CD4-positive, alpha-beta T cell (primary cell): ENCODE measurements at regions not wholly inside any gene's neighbourhood (a gene's known extent, or its start where the extent isn't known, plus 50 kb on each side); places are given as distances from the start of the nearest gene placed in this dataset.

Source experiments
- ATAC-seq: fragments of 200-7000 bp; cut with Tn5 transposase; one replicate; pipeline ENCODE4 v1.10.0; 2022; ENCODE audit warnings: mild to moderate bottlenecking; ENCODE audit not compliant: poor library complexity
- CTCF ChIA-PET: fragments of 350-600 bp; sonication (Branson Sonifier 250); formaldehyde crosslinking; loops from one replicate; lab custom pipeline; 2021; ENCODE audit warnings: antibody characterized with exemption, inconsistent platforms; lab: Charles Lee
- POLR2A ChIA-PET: fragments of 350-600 bp; sonication (Branson Sonifier 250); formaldehyde crosslinking; loops from one replicate; lab custom pipeline; 2021; ENCODE audit warnings: antibody characterized with exemption, inconsistent platforms; lab: Charles Lee
- DNase-seq, 14 experiments: peaks; one replicate each; pipeline ENCODE4 v3.0.0-alpha.2; 2013 to 2020; ENCODE audit warnings: mixed read lengths in 2 of 14
- H3K27ac ChIP-seq, 2 donors: one replicate each; pipeline versions ENCODE4 v1.5.1 to v1.7.0; 2013; ENCODE audit warnings: low read length in 2 of 2, low read depth in 1 of 2, mild to moderate bottlenecking in 1 of 2
- H3K27me3 ChIP-seq, 2 experiments: 1 replicate in 1 of 2; 2 replicates in 1 of 2; pipeline versions ENCODE4 v1.6.1 to v1.7.0; 2013; ENCODE audit warnings: low read length in 2 of 2, control low read depth in 1 of 2, mild to moderate bottlenecking in 1 of 2, moderate library complexity in 1 of 2; ENCODE audit not compliant: insufficient read depth in 2 of 2, control insufficient read depth in 1 of 2
- H3K36me3 ChIP-seq: one replicate; pipeline ENCODE4 v1.6.1; 2013; ENCODE audit warnings: low read length, control low read depth; ENCODE audit not compliant: insufficient read depth
- H3K4me1 ChIP-seq: one replicate; pipeline ENCODE4 v1.6.1; 2013; ENCODE audit warnings: low read length, control low read depth; ENCODE audit not compliant: insufficient read depth
- H3K4me3 ChIP-seq: one replicate; pipeline ENCODE4 v1.5.1; 2013; ENCODE audit warnings: mild to moderate bottlenecking, low read length, moderate library complexity
- H3K9me3 ChIP-seq, 2 experiments: 1 replicate in 1 of 2; 2 replicates in 1 of 2; pipeline versions ENCODE4 v1.6.1 to v1.7.0; 2013; ENCODE audit warnings: low read length in 2 of 2, mild to moderate bottlenecking in 2 of 2, control low read depth in 1 of 2, moderate library complexity in 1 of 2; ENCODE audit not compliant: control insufficient read depth in 1 of 2, insufficient read depth in 1 of 2
- H3K27ac Mint-ChIP-seq: one replicate; pipeline ENCODE4 v1.8.0; 2020; ENCODE audit warnings: mixed read lengths
- H3K27me3 Mint-ChIP-seq: one replicate; pipeline ENCODE4 v1.8.0; 2021; ENCODE audit warnings: mixed read lengths
- H3K36me3 Mint-ChIP-seq: one replicate; pipeline ENCODE4 v1.8.0; 2021; ENCODE audit warnings: low read depth, mixed read lengths
- H3K4me1 Mint-ChIP-seq: one replicate; pipeline ENCODE4 v1.8.0; 2021; ENCODE audit warnings: low read depth, mixed read lengths
- H3K4me3 Mint-ChIP-seq: one replicate; pipeline ENCODE4 v1.8.0; 2020; ENCODE audit warnings: mild to moderate bottlenecking, mixed read lengths
- H3K9me3 Mint-ChIP-seq: one replicate; pipeline ENCODE4 v1.8.0; 2020; ENCODE audit warnings: mixed read lengths
- intact Hi-C, 2 experiments: fragments of 100-400 bp; cut with DNase I in 1 of 2; cut with micrococcal nuclease in 1 of 2; formaldehyde crosslinking; loops; one replicate each; pipeline versions ENCODE4 v1.15.1 to v1.9.0; 2023 to 2025; cut with DNase I, micrococcal nuclease
- TF ChIP-seq, protein P1 (sequence below): fragments of 200-600 bp; IDR thresholded peaks from one replicate; pipeline ENCODE4 v1.8.0; 2022; ENCODE audit warnings: antibody characterized with exemption, mild to moderate bottlenecking

DNA sequence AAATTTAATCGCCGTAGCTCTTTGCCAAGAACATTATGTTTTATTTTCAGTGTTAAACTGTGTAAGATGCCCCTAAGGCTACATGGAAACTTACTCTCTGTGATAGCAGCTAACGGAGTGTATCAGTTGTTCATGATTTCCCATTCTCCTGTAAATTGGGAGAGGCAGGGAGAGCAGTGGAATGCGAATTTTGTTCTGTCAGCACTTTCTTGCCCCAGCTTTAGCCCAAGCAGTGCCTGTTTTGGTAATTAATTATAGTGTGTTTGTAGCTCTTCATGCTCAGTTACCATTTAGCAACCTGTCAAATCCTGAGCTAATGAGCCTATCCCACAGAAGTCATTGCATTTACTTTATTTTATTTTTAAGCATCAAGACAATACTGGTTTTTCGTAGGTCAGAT lies 475.1 kb upstream of the RBFOX1 start:
- Mint-ChIP-seq H3K9me3 (peaks cover 25% of the 10 kb centered on the region), H3K4me3 (no peak overlapping the region), H3K4me1 (no peaks in the 10 kb centered on the region), H3K27me3 (no peaks in the 10 kb centered on the region), H3K36me3 (no peaks in the 10 kb centered on the region), H3K27ac (no peak overlapping the region)
- no peaks in the 10 kb centered on the region for H3K4me1 ChIP-seq
- intact Hi-C loops, result no loop called here
- H3K27ac ChIP-seq, result no peak overlapping the region
- peaks cover 0 to 10% of the 10 kb centered on the region in 2 experiments for H3K9me3 ChIP-seq
- DNase-seq, result no peak
- no peaks in the 10 kb centered on the region for H3K36me3 ChIP-seq
- ChIA-PET CTCF (no interaction called here), POLR2A (no interaction called here)
- H3K4me3 ChIP-seq, result no peak overlapping the region
- no peaks in the 10 kb centered on the region for H3K27me3 ChIP-seq
- no peak for ATAC-seq
- TF ChIP-seq, protein P1, sequence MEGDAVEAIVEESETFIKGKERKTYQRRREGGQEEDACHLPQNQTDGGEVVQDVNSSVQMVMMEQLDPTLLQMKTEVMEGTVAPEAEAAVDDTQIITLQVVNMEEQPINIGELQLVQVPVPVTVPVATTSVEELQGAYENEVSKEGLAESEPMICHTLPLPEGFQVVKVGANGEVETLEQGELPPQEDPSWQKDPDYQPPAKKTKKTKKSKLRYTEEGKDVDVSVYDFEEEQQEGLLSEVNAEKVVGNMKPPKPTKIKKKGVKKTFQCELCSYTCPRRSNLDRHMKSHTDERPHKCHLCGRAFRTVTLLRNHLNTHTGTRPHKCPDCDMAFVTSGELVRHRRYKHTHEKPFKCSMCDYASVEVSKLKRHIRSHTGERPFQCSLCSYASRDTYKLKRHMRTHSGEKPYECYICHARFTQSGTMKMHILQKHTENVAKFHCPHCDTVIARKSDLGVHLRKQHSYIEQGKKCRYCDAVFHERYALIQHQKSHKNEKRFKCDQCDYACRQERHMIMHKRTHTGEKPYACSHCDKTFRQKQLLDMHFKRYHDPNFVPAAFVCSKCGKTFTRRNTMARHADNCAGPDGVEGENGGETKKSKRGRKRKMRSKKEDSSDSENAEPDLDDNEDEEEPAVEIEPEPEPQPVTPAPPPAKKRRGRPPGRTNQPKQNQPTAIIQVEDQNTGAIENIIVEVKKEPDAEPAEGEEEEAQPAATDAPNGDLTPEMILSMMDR, result no peak

DNA sequence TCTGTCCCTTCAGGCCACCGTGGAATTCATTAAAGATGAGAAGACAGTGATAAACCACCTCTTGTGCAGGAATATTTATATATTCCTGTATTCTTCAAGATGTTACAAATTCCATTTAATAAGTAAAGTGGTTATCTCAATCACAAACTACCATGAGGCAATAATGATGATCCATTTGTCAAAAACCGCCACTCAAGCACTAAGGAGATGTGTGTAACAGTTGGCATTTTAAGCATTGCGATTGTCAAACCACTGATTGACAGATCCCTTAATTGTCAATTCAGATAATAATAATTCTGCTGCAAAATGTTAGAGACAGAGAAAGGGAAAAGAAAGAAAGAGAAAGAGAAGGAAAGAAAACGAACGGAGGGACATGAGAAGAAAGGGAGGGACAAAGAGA lies 476.1 kb upstream of the RBFOX1 start:
- no peaks in the 10 kb centered on the region for H3K27me3 Mint-ChIP-seq
- Histone ChIP-seq H3K9me3 (peaks cover 0 to 10% of the 10 kb centered on the region in 2 experiments), H3K27me3 (no peaks in the 10 kb centered on the region), H3K4me3 (no peak overlapping the region), H3K36me3 (no peaks in the 10 kb centered on the region), H3K27ac (no peak overlapping the region), H3K4me1 (no peaks in the 10 kb centered on the region)
- CTCF ChIA-PET, result no interaction called here
- intact Hi-C loops, result no loop called here
- no peaks in the 10 kb centered on the region for H3K36me3 Mint-ChIP-seq
- no peaks in the 10 kb centered on the region for H3K4me1 Mint-ChIP-seq
- no peak overlapping the region for H3K4me3 Mint-ChIP-seq
- TF ChIP-seq, protein P1, result no peak
- no peak for DNase-seq
- H3K9me3 Mint-ChIP-seq, result peaks cover 21% of the 10 kb centered on the region
- H3K27ac Mint-ChIP-seq, result no peak overlapping the region
- POLR2A ChIA-PET, result no interaction called here
- no peak for ATAC-seq

DNA sequence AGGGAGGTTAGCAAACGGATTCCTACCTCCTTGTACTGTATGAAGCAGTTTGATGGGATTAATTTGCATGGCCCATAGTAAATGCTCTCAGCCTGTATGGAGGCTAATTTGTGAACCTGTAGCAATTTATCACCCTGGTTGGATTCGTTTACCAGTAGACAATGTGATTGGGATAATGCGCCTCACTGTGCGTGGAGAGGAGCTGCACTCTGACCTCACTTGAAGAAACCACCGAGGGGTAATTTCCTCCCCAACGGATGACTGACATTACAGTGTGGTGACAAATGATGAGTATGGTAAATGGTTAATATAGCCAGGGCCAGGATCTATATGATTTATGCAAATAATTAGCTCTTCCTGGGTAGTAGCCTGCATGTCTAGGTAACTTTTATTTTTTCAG lies 479.1 kb upstream of the RBFOX1 start:
- DNase-seq (no peak), ATAC-seq (no peak)
- TF ChIP-seq, protein P1, result no peak
- no peak overlapping the region for H3K27ac Mint-ChIP-seq
- Histone ChIP-seq H3K27ac (no peak overlapping the region), H3K4me3 (no peak overlapping the region), H3K36me3 (no peaks in the 10 kb centered on the region), H3K9me3 (peaks cover 0 to 10% of the 10 kb centered on the region in 2 experiments), H3K4me1 (no peaks in the 10 kb centered on the region), H3K27me3 (no peaks in the 10 kb centered on the region)
- peaks cover 12% of the 10 kb centered on the region for H3K9me3 Mint-ChIP-seq
- H3K4me3 Mint-ChIP-seq, result no peak overlapping the region
- no peaks in the 10 kb centered on the region for H3K4me1 Mint-ChIP-seq
- CTCF ChIA-PET, result no interaction called here
- POLR2A ChIA-PET, result no interaction called here
- no peaks in the 10 kb centered on the region for H3K36me3 Mint-ChIP-seq
- intact Hi-C loops, result no loop called here
- no peaks in the 10 kb centered on the region for H3K27me3 Mint-ChIP-seq
